Fibroblast of the aortic adventitia (primary cell): ENCODE measurements at regions not wholly inside any gene's neighbourhood (a gene's known extent, or its start where the extent isn't known, plus 50 kb on each side); places are given as distances from the start of the nearest gene placed in this dataset.

Experiments
- DNase-seq: peaks from one replicate; pipeline ENCODE4 v3.0.0-alpha.2; 2010; ENCODE audit warnings: low read depth
- H3K4me3 ChIP-seq: 2 replicates; pipeline ENCODE4 v1.5.1; 2011; ENCODE audit warnings: low read depth, mild to moderate bottlenecking, control low read depth, low read length, moderate library complexity
- TF ChIP-seq, protein P1 (sequence below): IDR thresholded peaks from 2 replicates; pipeline ENCODE4 v1.5.1; 2011; ENCODE audit warnings: mild to moderate bottlenecking, low read length, control low read depth, inconsistent platforms; ENCODE audit not compliant: insufficient read depth

DNA sequence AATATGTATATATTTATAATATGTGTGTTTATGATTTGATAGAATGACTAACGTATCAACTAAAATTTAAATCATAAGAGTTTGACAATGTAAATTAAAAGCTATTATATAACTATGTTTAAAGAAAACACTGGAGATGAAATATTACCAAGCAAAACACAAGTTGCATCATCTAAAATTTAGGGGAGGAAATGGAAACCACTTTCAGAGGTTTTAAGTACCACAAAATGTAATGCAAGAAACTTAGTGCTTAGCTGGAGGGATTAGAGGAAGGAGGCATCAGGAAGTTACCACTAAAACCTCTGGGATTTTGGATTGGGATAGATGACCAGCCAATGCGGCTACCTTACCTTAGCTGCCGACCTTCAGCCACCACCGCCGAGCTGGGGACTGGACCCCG is 1192.1 kb upstream of the PRKX start:
- TF ChIP-seq, protein P1, sequence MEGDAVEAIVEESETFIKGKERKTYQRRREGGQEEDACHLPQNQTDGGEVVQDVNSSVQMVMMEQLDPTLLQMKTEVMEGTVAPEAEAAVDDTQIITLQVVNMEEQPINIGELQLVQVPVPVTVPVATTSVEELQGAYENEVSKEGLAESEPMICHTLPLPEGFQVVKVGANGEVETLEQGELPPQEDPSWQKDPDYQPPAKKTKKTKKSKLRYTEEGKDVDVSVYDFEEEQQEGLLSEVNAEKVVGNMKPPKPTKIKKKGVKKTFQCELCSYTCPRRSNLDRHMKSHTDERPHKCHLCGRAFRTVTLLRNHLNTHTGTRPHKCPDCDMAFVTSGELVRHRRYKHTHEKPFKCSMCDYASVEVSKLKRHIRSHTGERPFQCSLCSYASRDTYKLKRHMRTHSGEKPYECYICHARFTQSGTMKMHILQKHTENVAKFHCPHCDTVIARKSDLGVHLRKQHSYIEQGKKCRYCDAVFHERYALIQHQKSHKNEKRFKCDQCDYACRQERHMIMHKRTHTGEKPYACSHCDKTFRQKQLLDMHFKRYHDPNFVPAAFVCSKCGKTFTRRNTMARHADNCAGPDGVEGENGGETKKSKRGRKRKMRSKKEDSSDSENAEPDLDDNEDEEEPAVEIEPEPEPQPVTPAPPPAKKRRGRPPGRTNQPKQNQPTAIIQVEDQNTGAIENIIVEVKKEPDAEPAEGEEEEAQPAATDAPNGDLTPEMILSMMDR, result no peak
- no peak overlapping the region for H3K4me3 ChIP-seq
- no peak for DNase-seq

DNA sequence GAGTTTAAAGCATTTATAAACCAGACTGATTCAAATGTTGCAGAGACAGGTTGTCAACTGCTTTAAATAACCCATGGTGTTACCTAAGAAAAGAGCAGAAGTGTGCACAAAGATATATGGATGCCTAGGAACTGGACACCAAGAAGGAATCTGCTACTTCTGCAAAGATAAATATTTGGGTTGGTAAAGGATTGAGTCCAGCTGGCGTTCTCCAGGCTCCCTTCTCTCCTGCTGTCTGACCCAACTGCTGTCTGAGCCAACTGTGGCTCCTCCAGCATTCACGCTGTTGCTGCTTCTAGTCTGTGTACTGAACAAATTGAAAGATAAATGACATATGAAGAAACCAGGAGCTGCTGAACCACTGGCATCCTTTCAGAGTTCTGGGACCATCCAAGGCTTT is 1167.8 kb upstream of the PRKX start:
- TF ChIP-seq, protein P1, result no peak
- no peak for DNase-seq

DNA sequence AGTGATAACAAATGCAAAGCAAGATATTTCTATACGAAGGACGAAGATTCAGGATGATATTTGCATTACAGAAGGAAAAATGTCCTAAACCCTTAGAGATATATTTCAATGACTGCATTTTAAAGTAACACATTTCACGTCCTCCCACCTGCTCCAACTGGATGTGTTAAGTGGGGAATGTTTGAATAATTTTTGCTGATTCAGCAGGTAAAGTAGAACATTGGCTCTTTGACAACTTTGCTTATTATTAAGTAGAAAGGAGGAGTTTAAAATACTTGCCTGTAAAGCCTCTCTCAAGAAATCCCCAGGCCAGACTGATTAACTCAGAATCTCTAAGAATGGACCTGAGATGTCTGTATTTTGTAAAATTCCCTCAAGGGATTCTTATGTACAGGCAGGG is 1165.2 kb upstream of the PRKX start:
- TF ChIP-seq, protein P1, result no peak
- DNase-seq, result no peak
- H3K4me3 ChIP-seq, result no peak overlapping the region

More for the DNA sequence above, 1167.8 kb upstream of the PRKX start:
- no peak overlapping the region for H3K4me3 ChIP-seq

DNA sequence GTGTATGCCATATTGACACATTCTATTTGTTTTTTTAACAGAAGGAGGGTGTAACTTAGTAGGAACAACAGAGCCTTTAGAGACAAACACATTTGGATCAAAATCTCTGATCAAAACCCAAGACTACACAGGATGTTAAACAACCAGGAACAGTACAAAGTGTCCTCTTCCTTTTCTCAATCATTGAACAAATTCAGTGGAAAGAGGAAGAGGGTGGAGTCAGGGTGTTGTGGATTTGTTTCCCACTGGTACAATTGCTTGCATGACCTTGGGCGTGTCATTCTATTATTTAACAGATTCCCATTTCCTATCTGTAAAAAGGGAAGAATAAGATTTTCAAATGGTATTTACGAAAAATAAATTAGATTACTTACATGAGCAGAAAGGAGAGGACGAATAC is 1162.8 kb upstream of the PRKX start:
- TF ChIP-seq, protein P1, result no peak
- H3K4me3 ChIP-seq, result no peak overlapping the region
- DNase-seq, result no peak

DNA sequence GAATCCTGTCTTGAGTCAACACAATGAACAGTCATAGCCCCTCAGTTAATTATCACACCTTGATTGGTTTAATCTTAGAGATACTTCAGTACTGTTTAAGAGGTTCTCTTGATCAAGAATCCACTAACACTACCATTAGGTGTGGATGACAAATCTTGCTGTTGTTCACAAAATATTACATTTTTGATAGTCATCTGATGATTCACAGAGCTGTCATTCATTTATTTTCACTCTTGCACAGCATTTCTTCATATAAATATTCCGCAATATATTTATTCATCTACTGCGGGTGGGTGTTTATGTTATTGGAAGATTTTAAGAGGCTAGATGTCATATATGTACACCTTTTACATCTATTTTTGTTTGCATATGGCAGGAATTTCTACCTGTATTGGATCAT is 1138.1 kb upstream of the PRKX start:
- TF ChIP-seq, protein P1, result no peak
- no peak for DNase-seq
- H3K4me3 ChIP-seq, result no peak overlapping the region

DNA sequence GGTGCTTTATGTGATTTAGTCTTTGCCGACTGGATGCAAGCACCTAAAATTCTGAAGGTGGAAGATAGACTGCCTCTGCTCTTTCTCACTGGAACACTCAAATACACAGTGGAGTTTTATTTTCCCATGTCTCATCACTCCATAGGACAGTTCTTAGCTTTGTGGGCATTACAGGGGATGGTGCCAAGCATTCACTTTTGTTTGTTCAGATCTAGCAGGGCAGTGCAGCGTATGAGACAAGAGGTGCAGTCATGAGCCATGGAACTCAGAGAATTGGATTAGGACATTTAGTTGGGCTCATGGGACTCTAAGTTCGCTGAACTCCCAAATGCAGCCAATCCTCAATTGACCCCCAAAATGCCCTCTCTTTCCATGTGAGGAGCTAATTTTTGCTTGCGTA is 1136.9 kb upstream of the PRKX start:
- no peak overlapping the region for H3K4me3 ChIP-seq
- TF ChIP-seq, protein P1, result no peak
- no peak for DNase-seq

DNA sequence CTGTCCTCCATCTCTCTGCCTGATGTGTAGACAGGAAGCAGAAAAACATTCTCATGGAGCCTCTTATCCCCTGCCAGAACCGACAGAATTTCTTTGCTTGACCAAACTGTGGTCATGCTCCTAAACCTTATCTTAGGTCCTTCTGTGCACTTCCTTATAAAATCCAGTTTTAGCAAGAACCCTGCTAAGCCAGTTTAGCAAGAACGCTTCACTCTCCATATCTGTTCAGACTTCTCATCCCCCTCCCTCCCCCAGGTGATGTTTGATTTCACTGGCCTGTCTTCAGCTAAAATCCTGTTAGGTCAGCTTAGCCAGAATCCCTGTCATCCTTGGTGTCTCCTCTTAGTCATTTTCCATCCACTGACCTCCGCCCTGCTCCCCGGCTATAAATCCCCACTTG is 1130.9 kb upstream of the PRKX start:
- H3K4me3 ChIP-seq, result no peak overlapping the region
- TF ChIP-seq, protein P1, result no peak
- DNase-seq, result no peak
